ENCODE measurements at regions not wholly inside any gene's neighbourhood (a gene's known extent, or its start where the extent isn't known, plus 50 kb on each side); places are given as distances from the start of the nearest gene placed in this dataset.

GRCh38 chr12:46500673-46501072 is 128.1 kb upstream of the SLC38A2 start:
- H3K27ac ChIP-seq (ENCODE audit: low read depth, low read length, poor library complexity, severe bottlenecking): no peak overlapping the region
- peaks cover 9% of the 10 kb centered on the region for H3K9me3 ChIP-seq (ENCODE audit: low read length)
- H3K4me2 ChIP-seq (ENCODE audit: low read length): no peak overlapping the region
- no peaks in the 10 kb centered on the region for H3K79me2 ChIP-seq (ENCODE audit: insufficient read depth, low read length)
- H3K4me3 ChIP-seq (ENCODE audit: low read depth, low read length, poor library complexity, severe bottlenecking): no peak overlapping the region
- no peak overlapping the region for H2AFZ ChIP-seq (ENCODE audit: low read length)
- H3K9me2 ChIP-seq (ENCODE audit: low read depth, low read length): no peaks in the 10 kb centered on the region
- no peaks in the 10 kb centered on the region for H3K36me3 ChIP-seq (ENCODE audit: insufficient read depth, low read length)
- no peak overlapping the region for H3K9ac ChIP-seq (ENCODE audit: low read length)
- TF ChIP-seq EZH2 (IDR thresholded peaks at IDR 0.05; ENCODE audit: borderline replicate concordance, low read length) (no peak), CTCF (IDR thresholded peaks at IDR 0.05; ENCODE audit: low read length) (no peak)
- H3K27me3 ChIP-seq (ENCODE audit: insufficient read depth, low read length): no peaks in the 10 kb centered on the region
- no peaks in the 10 kb centered on the region for H3K4me1 ChIP-seq (ENCODE audit: insufficient read depth, low read length, severe bottlenecking)
- no peaks in the 10 kb centered on the region for H4K20me1 ChIP-seq (ENCODE audit: insufficient read depth, low read length)
- no peaks in the 10 kb centered on the region for H3F3A ChIP-seq (ENCODE audit: insufficient read depth, low read length)

- no peak for TF ChIP-seq EZH2 (IDR thresholded peaks at IDR 0.05; ENCODE audit: borderline replicate concordance, low read length)
- no peak for TF ChIP-seq CTCF (IDR thresholded peaks at IDR 0.05; ENCODE audit: low read length)
- no peaks in the 10 kb centered on the region for H4K20me1 ChIP-seq (ENCODE audit: insufficient read depth, low read length)
- no peak overlapping the region for H3K4me3 ChIP-seq (ENCODE audit: low read depth, low read length, poor library complexity, severe bottlenecking)
- H3F3A ChIP-seq (ENCODE audit: insufficient read depth, low read length): no peaks in the 10 kb centered on the region
- H3K9me2 ChIP-seq (ENCODE audit: low read depth, low read length): no peaks in the 10 kb centered on the region
- H3K4me1 ChIP-seq (ENCODE audit: insufficient read depth, low read length, severe bottlenecking): no peaks in the 10 kb centered on the region
- no peak overlapping the region for H3K4me2 ChIP-seq (ENCODE audit: low read length)
- no peaks in the 10 kb centered on the region for H3K79me2 ChIP-seq (ENCODE audit: insufficient read depth, low read length)
- no peak overlapping the region for H3K9ac ChIP-seq (ENCODE audit: low read length)
- no peak overlapping the region for H2AFZ ChIP-seq (ENCODE audit: low read length)
- peaks cover 9% of the 10 kb centered on the region for H3K9me3 ChIP-seq (ENCODE audit: low read length)
- no peaks in the 10 kb centered on the region for H3K27me3 ChIP-seq (ENCODE audit: insufficient read depth, low read length)
- H3K36me3 ChIP-seq (ENCODE audit: insufficient read depth, low read length): no peaks in the 10 kb centered on the region
- no peak overlapping the region for H3K27ac ChIP-seq (ENCODE audit: low read depth, low read length, poor library complexity, severe bottlenecking)
These were observed 127.3 kb upstream of the SLC38A2 start for GRCh38 chr12:46499901-46500300.

GRCh38 chr12:46499226-46499625 is 126.7 kb upstream of the SLC38A2 start:
- TF ChIP-seq CTCF (IDR thresholded peaks at IDR 0.05; ENCODE audit: low read length) (no peak), EZH2 (IDR thresholded peaks at IDR 0.05; ENCODE audit: borderline replicate concordance, low read length) (no peak)
- Histone ChIP-seq H4K20me1 (ENCODE audit: insufficient read depth, low read length) (no peaks in the 10 kb centered on the region), H3F3A (ENCODE audit: insufficient read depth, low read length) (no peaks in the 10 kb centered on the region), H3K4me2 (ENCODE audit: low read length) (no peak overlapping the region), H3K27me3 (ENCODE audit: insufficient read depth, low read length) (no peaks in the 10 kb centered on the region), H3K9me2 (ENCODE audit: low read depth, low read length) (no peaks in the 10 kb centered on the region), H3K4me1 (ENCODE audit: insufficient read depth, low read length, severe bottlenecking) (no peaks in the 10 kb centered on the region), H3K79me2 (ENCODE audit: insufficient read depth, low read length) (no peaks in the 10 kb centered on the region), H3K9ac (ENCODE audit: low read length) (no peak overlapping the region), H3K9me3 (ENCODE audit: low read length) (peaks cover 9% of the 10 kb centered on the region), H3K36me3 (ENCODE audit: insufficient read depth, low read length) (no peaks in the 10 kb centered on the region), H2AFZ (ENCODE audit: low read length) (no peak overlapping the region), H3K4me3 (ENCODE audit: low read depth, low read length, poor library complexity, severe bottlenecking) (no peak overlapping the region), H3K27ac (ENCODE audit: low read depth, low read length, poor library complexity, severe bottlenecking) (no peak overlapping the region)
